HFF-Myc (cell line): ENCODE measurements at regions not wholly inside any gene's neighbourhood (a gene's known extent, or its start where the extent isn't known, plus 50 kb on each side); places are given as distances from the start of the nearest gene placed in this dataset.

Experiments
- DNase-seq: peaks from one replicate; pipeline ENCODE4 v3.0.0-alpha.2; 2011; ENCODE audit warnings: low read depth; ENCODE audit errors: extremely low read depth
- H3K4me3 ChIP-seq: replicated peaks from 2 replicates; pipeline ENCODE4 v1.5.1; 2011; ENCODE audit warnings: low read depth, mild to moderate bottlenecking, control low read depth, low read length
- CTCF ChIP-seq: IDR thresholded peaks from 2 replicates; pipeline ENCODE4 v1.5.1; 2012; ENCODE audit warnings: mild to moderate bottlenecking, low read depth, low read length, control low read depth; ENCODE audit errors: missing control alignments

GRCh38 chr13:97535614-97536013 is 101.6 kb downstream of the RAP2A start:
- no peak overlapping the region for H3K4me3 ChIP-seq
- no peak for TF ChIP-seq CTCF
- DNase-seq = no peak

GRCh38 chr13:97537110-97537509 is 103.1 kb downstream of the RAP2A start:
- no peak overlapping the region for H3K4me3 ChIP-seq
- TF ChIP-seq CTCF = no peak
- no peak for DNase-seq

- TF ChIP-seq CTCF = no peak
These were observed 104.2 kb downstream of the RAP2A start for GRCh38 chr13:97538203-97538602.

GRCh38 chr13:97539651-97540610 is 106.0 kb downstream of the RAP2A start:
- no peak overlapping the region for H3K4me3 ChIP-seq
- TF ChIP-seq CTCF = no peak
- DNase-seq = no peak

More at GRCh38 chr13:97538203-97538602, 104.2 kb downstream of the RAP2A start:
- no peak for DNase-seq
- H3K4me3 ChIP-seq = no peak overlapping the region

- no peak overlapping the region for H3K4me3 ChIP-seq
- no peak for TF ChIP-seq CTCF
- DNase-seq = no peak
These were observed 106.7 kb downstream of the RAP2A start for GRCh38 chr13:97540696-97541095.

GRCh38 chr13:97542102-97542685 is 108.2 kb downstream of the RAP2A start:
- no peak for TF ChIP-seq CTCF
- no peak for DNase-seq
- no peak overlapping the region for H3K4me3 ChIP-seq
